Epithelial cell of proximal tubule (primary cell): ENCODE measurements at regions not wholly inside any gene's neighbourhood (a gene's known extent, or its start where the extent isn't known, plus 50 kb on each side); places are given as distances from the start of the nearest gene placed in this dataset.

ENCODE experiments used
- DNase-seq: peaks from one replicate; pipeline ENCODE4 v3.0.0-alpha.2; 2011; ENCODE audit warnings: low read depth
- H3K4me3 ChIP-seq: 2 replicates; pipeline ENCODE4 v1.5.1; 2011; ENCODE audit warnings: low read depth, mild to moderate bottlenecking, low read length
- CTCF ChIP-seq: conservative IDR thresholded peaks from 2 replicates; pipeline ENCODE4 v1.5.1; 2012; ENCODE audit warnings: low read depth, mild to moderate bottlenecking, low read length

GRCh38 chr4:100605144-100605543, 87.3 kb upstream of the EMCN start:
- H3K4me3 ChIP-seq = no peak overlapping the region
- DNase-seq = no peak
- TF ChIP-seq CTCF = no peak

DNA sequence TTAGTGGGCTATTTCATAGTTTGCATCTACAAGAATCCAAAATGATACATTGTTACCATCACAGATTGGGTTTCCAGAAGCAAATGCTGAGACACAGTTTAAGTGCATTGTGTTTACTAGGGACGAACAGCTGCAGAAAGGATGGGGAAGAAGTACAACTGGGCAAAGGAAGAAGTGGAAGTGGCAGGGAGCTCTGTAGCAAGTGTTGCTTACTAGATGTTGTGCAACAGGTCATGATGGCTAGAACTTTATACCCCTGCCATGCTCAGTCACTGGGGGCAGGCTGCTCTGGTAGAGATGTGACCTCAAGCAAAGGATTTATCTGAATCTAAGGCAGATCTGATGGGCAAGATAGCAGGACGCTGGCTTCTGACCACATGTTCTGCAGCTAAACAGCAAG, 76.1 kb upstream of the EMCN start:
- no peak overlapping the region for H3K4me3 ChIP-seq
- no peak for DNase-seq

GRCh38 chr4:100591161-100591876, 73.5 kb upstream of the EMCN start:
- no peak overlapping the region for H3K4me3 ChIP-seq
- TF ChIP-seq CTCF = no peak
- DNase-seq = no peak

More for the DNA sequence above, 76.1 kb upstream of the EMCN start:
- TF ChIP-seq CTCF = no peak

GRCh38 chr4:100590325-100590724, 72.5 kb upstream of the EMCN start:
- peak; percentile 20 for DNase-seq
- no peak overlapping the region for H3K4me3 ChIP-seq
- TF ChIP-seq CTCF = no peak

- TF ChIP-seq CTCF = no peak
- no peak for DNase-seq
- H3K4me3 ChIP-seq = no peak overlapping the region
These were observed 70.3 kb upstream of the EMCN start for GRCh38 chr4:100588076-100588475.

GRCh38 chr4:100582146-100582545, 64.3 kb upstream of the EMCN start:
- TF ChIP-seq CTCF = no peak
- no peak overlapping the region for H3K4me3 ChIP-seq
- no peak for DNase-seq

DNA sequence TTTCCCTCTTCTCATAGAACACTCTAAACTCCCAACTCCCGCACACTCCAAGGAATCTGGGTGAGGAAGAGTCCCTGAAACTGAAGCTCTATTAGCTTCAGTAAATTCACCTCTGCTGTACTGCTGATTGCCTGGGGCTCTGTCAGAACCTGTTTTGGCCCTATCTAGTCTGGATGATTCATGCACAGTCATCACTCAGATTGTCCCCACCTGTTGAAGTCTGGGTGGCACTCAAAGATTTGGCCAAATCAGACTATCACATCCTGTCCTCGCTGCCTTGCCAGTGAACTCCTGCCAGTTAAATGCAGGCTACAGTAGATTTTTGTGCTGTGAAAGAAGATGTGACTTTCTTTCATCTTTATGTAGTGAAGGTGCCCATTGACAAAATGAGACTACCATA, 63.5 kb upstream of the EMCN start:
- H3K4me3 ChIP-seq = no peak overlapping the region
- no peak for DNase-seq
- no peak for TF ChIP-seq CTCF
